Astrocyte of the hippocampus (primary cell): ENCODE measurements at regions not wholly inside any gene's neighbourhood (a gene's known extent, or its start where the extent isn't known, plus 50 kb on each side); places are given as distances from the start of the nearest gene placed in this dataset.

Experiments
- DNase-seq: peaks from one replicate; pipeline ENCODE4 v3.0.0; 2011; ENCODE audit warnings: low read depth, low spot score

- DNase-seq: no peak
Measured at GRCh38 chr16:79497606-79498350, 102.8 kb downstream of the MAF start.

- DNase-seq: no peak
Measured at GRCh38 chr16:79493911-79494310, 106.6 kb downstream of the MAF start.

GRCh38 chr16:79492036-79492435 lies 108.5 kb downstream of the MAF start:
- DNase-seq: no peak

GRCh38 chr16:79485020-79485419 lies 115.5 kb downstream of the MAF start:
- DNase-seq: no peak

- DNase-seq: no peak
Measured at GRCh38 chr16:79484237-79484636, 116.3 kb downstream of the MAF start.

GRCh38 chr16:79483336-79483735 lies 117.2 kb downstream of the MAF start:
- DNase-seq: no peak

- DNase-seq: no peak
Measured at GRCh38 chr16:79482011-79482410, 118.5 kb downstream of the MAF start.

GRCh38 chr16:79480929-79481328 lies 119.6 kb downstream of the MAF start:
- DNase-seq: no peak

GRCh38 chr16:79480056-79480455 lies 120.5 kb downstream of the MAF start:
- no peak for DNase-seq

GRCh38 chr16:79476580-79476979 lies 124.0 kb downstream of the MAF start:
- no peak for DNase-seq

GRCh38 chr16:79475841-79476240 lies 124.7 kb downstream of the MAF start:
- no peak for DNase-seq

- DNase-seq: no peak
Measured at GRCh38 chr16:79473456-79473855, 127.1 kb downstream of the MAF start.

- DNase-seq: no peak
Measured at GRCh38 chr16:79472426-79472825, 128.1 kb downstream of the MAF start.

GRCh38 chr16:79469999-79470398 lies 130.5 kb downstream of the MAF start:
- DNase-seq: no peak

GRCh38 chr16:79468631-79469030 lies 131.9 kb downstream of the MAF start:
- no peak for DNase-seq

- no peak for DNase-seq
Measured at GRCh38 chr16:79468121-79468552, 132.4 kb downstream of the MAF start.

- DNase-seq: no peak
Measured at GRCh38 chr16:79466111-79466510, 134.4 kb downstream of the MAF start.

- no peak for DNase-seq
Measured at GRCh38 chr16:79463841-79464240, 136.7 kb downstream of the MAF start.

GRCh38 chr16:79456036-79456435 lies 144.5 kb downstream of the MAF start:
- no peak for DNase-seq

- no peak for DNase-seq
Measured at GRCh38 chr16:79452671-79453070, 147.9 kb downstream of the MAF start.

GRCh38 chr16:79451196-79451816 lies 149.2 kb downstream of the MAF start:
- no peak for DNase-seq

GRCh38 chr16:79449900-79450299 lies 150.6 kb downstream of the MAF start:
- DNase-seq: no peak

- no peak for DNase-seq
Measured at GRCh38 chr16:79449067-79449769, 151.3 kb downstream of the MAF start.
